GM12878 (cell line): ENCODE measurements at regions not wholly inside any gene's neighbourhood (a gene's known extent, or its start where the extent isn't known, plus 50 kb on each side); places are given as distances from the start of the nearest gene placed in this dataset.

Experiments used
- ATAC-seq: fragments of 200-7000 bp; cut with Tn5 transposase; 3 replicates; pipeline ENCODE4 v1.9.1; 2020; ENCODE audit warnings: mild to moderate bottlenecking, moderate library complexity
- BruUV-seq: library from RNA; stranded (reverse); fragments of 400-500 nt; replicated peaks from 2 replicates; lab custom pipeline; 2021; lab: Mats Ljungman, UMichigan
- CTCF ChIA-PET: fragments of 300-600 bp; sonication (Branson Sonifier 250); formaldehyde crosslinking; extraction: SDS; loops from one replicate; lab custom pipeline; 2021; ENCODE audit warnings: inconsistent platforms; lab: Yijun Ruan, JAX
- POLR2A ChIA-PET: fragments of 350-600 bp; formaldehyde crosslinking; extraction: SDS; loops from one replicate; lab custom pipeline; 2021; ENCODE audit warnings: inconsistent platforms; lab: Charles Lee
- RAD21 ChIA-PET: fragments of 300-600 bp; sonication (Branson Sonifier 250); formaldehyde crosslinking; loops from one replicate; lab custom pipeline; 2023; ENCODE audit warnings: antibody characterized with exemption; ENCODE audit not compliant: unreplicated experiment; lab: Charles Lee
- SMC1A ChIA-PET: fragments of 300-600 bp; sonication (Branson Sonifier 250); formaldehyde crosslinking; loops from one replicate; lab custom pipeline; 2023; ENCODE audit not compliant: unreplicated experiment, uncharacterized antibody; lab: Charles Lee
- DNase-seq: peaks from one replicate; pipeline ENCODE4 v3.0.0-alpha.2; 2011; ENCODE audit warnings: low read depth, low spot score
- FAIRE-seq: peaks from 3 replicates; lab custom pipeline; 2011; peaks lifted over from hg19 to GRCh38; lab: Jason Lieb, UNC
- H2AFZ ChIP-seq: 2 replicates; pipeline ENCODE4 v1.6.0; 2011; ENCODE audit warnings: low read depth, low read length, control low read depth; ENCODE audit not compliant: control insufficient read depth
- H3K27ac ChIP-seq: 2 replicates; pipeline ENCODE4 v1.5.1; 2011; ENCODE audit warnings: control low read depth; ENCODE audit not compliant: control insufficient read depth, insufficient read depth
- H3K27me3 ChIP-seq, 2 experiments: replicated peaks in 1 of 2; 2 replicates each; pipeline versions ENCODE4 v1.6.0 to v1.6.1; 2011; ENCODE audit warnings: low read length in 1 of 2; ENCODE audit not compliant: control insufficient read depth in 2 of 2, insufficient read depth in 2 of 2
- H3K36me3 ChIP-seq, 2 experiments: 2 replicates each; pipeline ENCODE4 v1.5.1; 2011; ENCODE audit warnings: low read length in 1 of 2; ENCODE audit not compliant: control insufficient read depth in 2 of 2, insufficient read depth in 2 of 2
- H3K4me1 ChIP-seq: 2 replicates; pipeline ENCODE4 v1.6.1; 2011; ENCODE audit warnings: mild to moderate bottlenecking, low read length, moderate library complexity, mixed read lengths; ENCODE audit not compliant: control insufficient read depth, insufficient read depth
- H3K4me2 ChIP-seq: 2 replicates; pipeline ENCODE4 v1.6.0; 2011; ENCODE audit warnings: control low read depth; ENCODE audit not compliant: control insufficient read depth, insufficient read depth
- H3K4me3 ChIP-seq: fragments of 200-600 bp; sonication (generic); 2 replicates; pipeline ENCODE4 v1.5.1; 2016
- H3K79me2 ChIP-seq: 2 replicates; pipeline ENCODE4 v1.6.0; 2011; ENCODE audit warnings: low read length; ENCODE audit not compliant: control insufficient read depth, insufficient read depth
- H3K9ac ChIP-seq: 2 replicates; pipeline ENCODE4 v1.8.0; 2011; ENCODE audit warnings: low read length, control low read depth, mixed read lengths; ENCODE audit not compliant: control insufficient read depth, insufficient read depth
- H3K9me3 ChIP-seq: replicated peaks from 3 replicates; pipeline ENCODE4 v1.5.1; 2011; ENCODE audit warnings: mild to moderate bottlenecking, low read length; ENCODE audit not compliant: control insufficient read depth, insufficient read depth
- H4K20me1 ChIP-seq: 2 replicates; pipeline ENCODE4 v1.6.0; 2011; ENCODE audit not compliant: control insufficient read depth, insufficient read depth
- PAX8 ChIP-seq: fragments of 450-650 bp; IDR thresholded peaks from 2 replicates; pipeline ENCODE4 v1.6.1; 2017; ENCODE audit warnings: mild to moderate bottlenecking, moderate library complexity
- PRDM15 ChIP-seq: fragments of 450-650 bp; formaldehyde crosslinking; IDR thresholded peaks from 2 replicates; pipeline ENCODE4 v1.4.0; 2020; ENCODE audit warnings: mild to moderate bottlenecking, moderate library complexity
- RAD21 ChIP-seq: IDR thresholded peaks from 2 replicates; pipeline ENCODE4 v1.6.1; 2011; ENCODE audit warnings: mild to moderate bottlenecking, low read depth, low read length, moderate library complexity; ENCODE audit not compliant: insufficient read depth
- ZBTB33 ChIP-seq: fragments of 450-650 bp; IDR thresholded peaks from 2 replicates; pipeline ENCODE4 v1.6.1; 2017; ENCODE audit warnings: mild to moderate bottlenecking
- ZNF217 ChIP-seq: fragments of 450-650 bp; IDR thresholded peaks from 2 replicates; pipeline ENCODE4 v1.6.1; 2017; ENCODE audit warnings: antibody characterized with exemption, mild to moderate bottlenecking
- WGBS: methylation state at CpG from one replicate; pipeline ENCODE4 v1.1.6; 2016; ENCODE audit warnings: low lambda C conversion rate; ENCODE audit not compliant: insufficient replicate concordance, insufficient coverage; ENCODE audit errors: missing lambda C conversion rate; 5-methylcytosine and 5-hydroxymethylcytosine counted together
- in situ Hi-C: fragments of 300-500 bp; cut with MboI; formaldehyde crosslinking; loops from 9 replicates; pipeline ENCODE4 v1.14.3; 2018; ENCODE audit warnings: mixed read lengths
- intact Hi-C: fragments of 100-400 bp; cut with micrococcal nuclease; formaldehyde crosslinking; loops from one replicate; pipeline ENCODE4 v1.14.2; 2022; ENCODE audit not compliant: unreplicated experiment

DNA sequence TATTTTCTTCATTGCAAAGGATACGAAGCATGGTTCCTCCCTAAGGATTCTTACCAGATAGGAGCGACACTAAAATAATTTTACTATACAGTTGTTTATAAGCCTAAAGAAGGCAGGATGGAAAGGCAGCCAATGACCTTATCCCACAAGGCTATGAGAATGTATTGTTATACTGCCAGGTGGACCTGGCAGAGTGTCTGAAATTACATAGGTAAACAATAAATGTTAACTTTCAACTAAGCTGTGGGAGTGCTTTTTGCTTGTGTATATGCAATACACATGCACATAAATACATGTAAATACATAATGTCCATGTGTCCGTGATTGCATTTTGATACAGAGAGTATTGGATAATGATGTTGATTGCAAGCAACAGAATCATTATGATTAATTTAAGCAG, 850.6 kb downstream of the CENPC start:
- DNase-seq (no peak), ATAC-seq (no peak), FAIRE-seq (no peak)
- no peak overlapping the region for H3K27ac ChIP-seq
- H4K20me1 ChIP-seq: no peaks in the 10 kb centered on the region
- no peaks in the 10 kb centered on the region for H3K9me3 ChIP-seq
- BruUV-seq: no TSS peak
- RAD21 ChIA-PET: no interaction called here
- CTCF ChIA-PET: no interaction called here
- intact Hi-C loops: no loop called here
- SMC1A ChIA-PET: no interaction called here
- POLR2A ChIA-PET: no interaction called here
- H3K9ac ChIP-seq: no peak overlapping the region
- no peaks in the 10 kb centered on the region for H3K79me2 ChIP-seq
- no peak for TF ChIP-seq ZBTB33
- no peak for TF ChIP-seq PRDM15
- no peak for TF ChIP-seq PAX8
- no peak for TF ChIP-seq RAD21
- TF ChIP-seq ZNF217: no peak
- no peak overlapping the region for H2AFZ ChIP-seq
- H3K4me1 ChIP-seq: no peaks in the 10 kb centered on the region
- WGBS: 43% methylated on average over 3 of the region's 3 CpGs
- no peak overlapping the region for H3K4me2 ChIP-seq
- no peaks in the 10 kb centered on the region for H3K27me3 ChIP-seq
- no peak overlapping the region for H3K4me3 ChIP-seq
- in situ Hi-C loops: no loop called here
- H3K36me3 ChIP-seq: no peaks in the 10 kb centered on the region
